GM19452 (cell line): ENCODE measurements at regions not wholly inside any gene's neighbourhood (a gene's known extent, or its start where the extent isn't known, plus 50 kb on each side); places are given as distances from the start of the nearest gene placed in this dataset.
"Not testable (repeated sequence)": the region's sequence is repeated elsewhere in the genome, so short reads cannot be mapped to it uniquely, and the experiment has no call there.

Experiments
- ATAC-seq: cut with Tn5 transposase; IDR thresholded peaks from one replicate; pipeline ENCODE4 v1.9.1; 2021; ENCODE audit not compliant: unreplicated experiment

DNA sequence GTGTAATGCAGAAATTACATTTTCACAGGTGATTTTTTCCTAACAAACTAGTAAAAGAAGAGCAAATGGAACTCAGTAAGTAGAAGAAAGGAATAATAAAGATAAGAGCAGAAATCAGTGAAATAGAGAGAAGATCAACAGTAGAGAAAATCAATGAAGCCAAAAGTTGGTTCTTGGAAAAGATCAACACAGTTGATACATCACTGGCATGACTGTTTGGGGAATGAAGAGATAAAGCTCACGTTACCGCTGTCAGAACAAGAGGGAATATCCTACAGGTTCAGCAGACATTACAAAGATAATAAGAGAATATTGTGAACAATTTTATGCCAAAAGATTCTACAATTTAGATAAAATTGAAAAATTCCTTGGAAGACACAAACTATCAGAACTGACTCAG, 146.4 kb downstream of the ACTR3B start:
- no peak for ATAC-seq

DNA sequence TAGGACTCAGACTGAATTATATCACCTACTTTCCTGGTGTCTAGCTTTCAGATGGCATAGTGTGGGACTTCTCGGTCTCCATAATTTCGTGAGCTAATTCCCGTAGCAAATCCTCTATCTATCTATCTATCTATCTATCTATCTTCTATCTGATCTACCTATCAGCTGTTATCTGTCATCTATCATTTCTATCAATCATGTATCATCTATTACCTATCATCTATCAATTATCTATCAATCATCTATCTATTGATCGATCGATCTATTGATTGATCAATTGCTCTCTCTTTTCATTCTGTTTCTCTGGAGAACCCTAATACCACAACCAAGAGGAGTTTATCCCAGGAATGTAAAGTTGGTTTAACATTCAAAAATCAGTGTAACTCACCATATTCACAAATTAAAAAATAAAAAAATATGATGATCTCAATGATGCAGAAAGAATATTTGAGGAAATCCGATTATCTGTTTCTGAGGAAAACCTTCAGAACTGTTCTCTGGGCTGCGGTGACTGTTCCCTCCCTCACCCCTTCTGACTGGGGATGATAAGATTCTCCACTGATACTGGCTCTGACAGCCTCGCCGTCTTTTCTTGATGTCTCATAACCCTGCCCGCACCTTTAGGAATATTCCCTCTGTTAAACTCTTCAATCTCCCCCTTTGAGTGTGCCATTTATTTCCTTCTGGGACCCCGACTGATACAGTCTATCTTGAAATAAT, 147.7 kb downstream of the ACTR3B start:
- ATAC-seq: no peak

DNA sequence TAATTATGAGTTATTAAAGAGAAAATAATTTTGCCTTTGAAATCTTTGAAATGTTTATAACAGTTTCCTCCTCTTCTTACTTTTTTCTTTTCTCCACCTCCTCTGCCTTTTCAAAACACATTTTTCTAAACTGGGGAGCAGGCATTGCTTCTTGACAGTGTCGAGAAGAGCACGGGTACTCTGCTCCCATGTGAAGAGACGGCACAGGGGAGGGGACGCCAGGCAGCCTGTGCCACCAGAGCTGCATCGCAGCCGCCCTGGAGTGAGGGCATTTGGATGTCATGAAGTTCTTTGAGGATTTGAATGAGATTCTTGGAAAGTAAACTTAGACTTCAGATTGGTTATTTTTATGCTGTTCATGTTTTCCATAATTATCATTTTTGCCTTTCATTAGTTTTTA, 149.7 kb downstream of the ACTR3B start:
- ATAC-seq: no peak

DNA sequence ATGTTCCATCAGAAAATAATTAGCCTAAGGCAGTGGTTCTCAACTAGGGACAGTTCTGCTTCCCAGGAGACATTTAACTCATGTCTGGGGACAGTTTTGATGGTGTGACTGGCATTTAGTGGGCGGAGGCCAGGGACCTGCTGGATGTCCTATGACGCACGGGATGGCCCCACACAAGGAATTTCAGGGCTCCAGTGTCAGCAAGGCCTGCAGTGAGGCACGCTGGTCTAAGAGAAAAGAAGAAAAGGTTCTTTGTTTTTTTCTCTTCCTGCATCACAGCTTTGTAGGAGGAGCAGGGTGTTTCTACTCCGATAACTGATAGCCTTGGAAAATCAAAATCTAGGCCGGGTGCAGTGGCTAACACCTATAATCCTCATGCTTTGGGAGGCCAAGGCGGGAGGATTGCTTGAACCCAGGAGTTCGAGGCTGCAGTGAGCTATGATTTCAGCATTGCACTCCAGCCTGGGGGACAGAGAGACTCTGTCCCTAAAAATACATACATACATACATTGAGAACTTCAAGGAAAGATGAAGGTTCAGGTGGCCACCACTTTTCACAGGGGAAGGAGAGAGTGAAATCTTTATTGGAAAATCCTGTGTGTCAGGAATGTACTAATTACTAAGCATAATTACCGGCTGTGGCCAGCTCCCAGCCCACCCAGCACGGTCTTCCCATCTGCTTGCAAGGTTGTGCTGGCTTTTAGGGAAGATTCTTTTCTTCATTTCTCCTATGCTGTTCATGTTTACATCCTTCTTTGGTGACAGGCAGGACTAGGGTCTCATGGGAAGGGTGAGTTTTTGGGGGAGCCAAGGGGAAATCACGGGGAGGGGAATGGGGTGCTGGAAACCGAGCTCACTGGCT, 150.4 kb downstream of the ACTR3B start:
- ATAC-seq: no peak

GRCh38 chr7:152910545-152911225, 151.1 kb downstream of the ACTR3B start:
- ATAC-seq: no peak

DNA sequence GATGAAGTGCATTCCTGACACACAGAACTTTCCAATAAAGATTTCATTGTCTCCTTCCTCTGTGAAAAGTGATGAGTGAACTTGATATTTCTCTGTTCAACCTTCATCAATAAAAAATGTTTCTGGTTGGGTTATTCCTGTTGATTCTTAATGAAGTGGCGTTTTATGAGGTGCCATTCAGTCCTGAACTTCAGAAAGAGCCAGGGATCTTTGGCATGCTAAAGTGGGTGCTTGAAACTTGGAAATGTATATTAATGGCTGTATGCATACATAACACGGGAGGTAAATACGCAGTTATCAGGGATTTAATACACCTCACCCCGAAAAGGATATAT, 151.6 kb downstream of the ACTR3B start:
- ATAC-seq: no peak

GRCh38 chr7:152911922-152912321, 152.4 kb downstream of the ACTR3B start:
- ATAC-seq: no peak

DNA sequence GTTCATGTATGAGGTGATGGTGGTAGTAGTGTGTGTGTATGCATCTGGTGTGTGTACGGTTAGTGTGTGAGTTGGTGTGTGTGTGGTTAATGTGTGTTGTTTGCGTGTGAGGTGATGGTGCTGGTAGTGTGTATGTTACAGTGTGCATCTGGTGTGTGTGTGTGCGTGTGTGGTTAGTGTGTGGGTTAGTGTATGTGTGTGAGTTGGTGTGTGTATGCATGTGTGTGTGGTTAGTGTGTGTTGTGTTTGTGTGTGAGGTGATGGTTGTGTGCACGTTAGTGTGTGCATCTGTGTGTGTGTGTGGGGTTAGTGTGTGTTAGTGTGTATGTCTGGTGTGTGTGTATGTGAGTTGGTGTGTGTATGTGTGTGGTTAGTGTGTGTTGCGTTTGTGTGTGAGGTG, 153.0 kb downstream of the ACTR3B start:
- no peak for ATAC-seq

- ATAC-seq: no peak
Observed at GRCh38 chr7:152913492-152913891, 153.9 kb downstream of the ACTR3B start.

DNA sequence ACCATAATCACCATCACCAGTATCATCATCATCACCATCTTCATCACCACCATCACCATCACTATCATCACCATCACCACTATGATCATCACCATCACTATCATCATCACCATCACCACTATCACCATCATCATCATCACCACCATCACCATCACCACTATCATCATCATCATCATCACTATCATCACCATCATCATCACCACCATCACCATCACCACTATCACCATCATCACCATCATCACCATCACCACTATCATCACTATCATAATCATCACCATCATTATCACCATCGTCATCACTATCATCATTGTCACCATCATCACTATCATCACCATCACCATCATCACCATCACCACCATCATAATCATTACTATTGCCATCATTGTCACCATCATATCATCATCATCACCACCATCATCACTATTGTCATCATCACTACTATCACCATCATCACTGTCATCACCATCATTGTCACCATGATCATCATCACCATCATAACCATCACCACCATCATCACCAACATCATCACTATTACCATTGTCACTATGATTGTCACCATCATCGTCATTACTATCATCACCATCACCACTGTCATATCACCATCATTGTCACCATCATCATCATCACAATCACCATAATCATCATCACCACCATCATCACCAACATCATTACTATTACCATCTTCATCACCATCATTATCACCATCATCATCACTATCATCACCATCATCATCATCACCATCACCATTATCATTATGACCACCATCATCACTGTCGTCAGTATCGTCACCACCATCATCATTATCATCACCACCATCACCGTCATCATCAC, 154.7 kb downstream of the ACTR3B start:
- ATAC-seq: no peak

DNA sequence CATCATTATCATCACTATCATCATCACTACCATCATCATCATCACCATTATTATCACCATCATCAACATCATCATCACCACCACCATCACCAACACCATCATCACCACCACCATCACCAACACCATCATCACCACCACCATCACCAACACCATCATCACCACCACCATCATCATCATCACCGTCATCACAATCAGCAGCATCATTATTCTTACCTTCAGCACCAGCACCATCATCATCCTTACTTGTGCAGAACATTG, 155.2 kb downstream of the ACTR3B start:
- ATAC-seq: not testable (repeated sequence)

DNA sequence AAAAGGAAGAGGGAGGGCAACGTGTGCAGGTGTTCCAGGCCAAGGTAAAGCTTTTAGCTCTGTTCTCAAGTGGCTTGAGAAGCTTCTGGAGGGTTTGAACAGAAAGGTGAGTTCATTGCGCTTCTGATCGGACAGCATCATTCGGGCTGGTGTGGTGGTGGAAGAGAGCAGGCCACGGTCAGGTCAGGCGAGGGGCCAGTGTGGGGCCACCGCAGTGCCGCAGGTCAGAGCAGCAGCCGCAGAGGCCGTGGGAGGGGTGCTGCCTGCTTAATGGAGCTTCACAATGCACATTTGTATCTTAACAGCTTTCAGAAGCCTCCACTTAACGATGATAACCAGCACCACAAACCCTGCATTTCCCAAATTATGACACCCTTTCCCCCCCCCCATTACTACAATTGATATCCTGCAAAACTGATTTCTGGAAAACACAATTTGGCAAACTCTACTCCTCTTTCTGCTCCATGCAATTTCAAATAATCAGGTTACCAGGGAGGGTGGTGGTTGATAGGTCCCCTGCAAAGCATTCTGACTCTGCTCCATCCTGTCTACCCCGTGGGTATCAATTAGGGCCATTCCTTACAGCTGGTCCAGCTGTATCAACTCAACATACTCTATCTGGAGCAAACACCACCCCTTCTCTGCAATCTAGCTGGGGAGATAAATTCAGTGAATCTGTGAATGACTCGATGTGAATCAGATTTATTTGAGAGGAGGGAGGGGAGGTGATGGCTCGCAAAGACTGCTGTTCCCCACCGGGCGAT, 162.9 kb downstream of the ACTR3B start:
- no peak for ATAC-seq

DNA sequence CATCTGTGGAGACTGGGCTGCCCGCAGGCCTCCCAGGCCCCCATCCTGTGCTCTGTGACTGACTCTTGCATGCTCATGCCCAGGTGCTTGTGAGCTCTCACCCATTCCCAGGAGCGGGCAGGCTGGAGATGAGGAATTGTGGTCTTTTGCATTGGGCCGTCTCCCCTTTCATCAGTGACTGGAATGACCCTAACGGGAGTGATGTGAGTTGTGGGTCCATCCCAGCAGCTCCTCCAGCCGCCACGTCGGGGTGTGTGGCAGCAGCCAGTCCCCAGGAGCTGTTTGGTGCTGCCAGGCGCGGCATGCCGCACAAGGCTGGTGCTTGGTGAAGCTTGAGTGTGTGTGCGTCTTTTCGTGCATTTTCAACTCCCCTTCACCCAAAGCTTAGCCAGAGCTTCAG, 164.2 kb downstream of the ACTR3B start:
- ATAC-seq: no peak

DNA sequence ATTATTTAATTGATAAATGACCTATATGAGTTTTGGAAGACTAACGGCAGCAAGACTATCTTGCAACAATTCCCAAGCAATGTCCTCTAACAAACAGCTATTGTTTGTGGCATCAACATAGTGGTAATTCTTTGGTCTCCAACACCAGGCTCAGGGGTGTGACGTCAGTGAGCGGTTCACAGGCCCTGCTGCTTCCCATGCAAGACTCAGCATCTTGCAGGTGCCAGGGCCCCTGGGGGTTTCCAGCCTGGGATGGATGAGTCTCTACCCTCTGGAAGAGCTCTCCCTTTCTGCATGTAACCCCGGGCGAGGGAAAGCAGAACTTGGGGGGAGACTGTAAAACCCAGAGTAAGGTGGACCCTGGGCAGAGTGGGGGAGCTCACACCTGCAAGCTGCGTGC, 164.7 kb downstream of the ACTR3B start:
- ATAC-seq: no peak

DNA sequence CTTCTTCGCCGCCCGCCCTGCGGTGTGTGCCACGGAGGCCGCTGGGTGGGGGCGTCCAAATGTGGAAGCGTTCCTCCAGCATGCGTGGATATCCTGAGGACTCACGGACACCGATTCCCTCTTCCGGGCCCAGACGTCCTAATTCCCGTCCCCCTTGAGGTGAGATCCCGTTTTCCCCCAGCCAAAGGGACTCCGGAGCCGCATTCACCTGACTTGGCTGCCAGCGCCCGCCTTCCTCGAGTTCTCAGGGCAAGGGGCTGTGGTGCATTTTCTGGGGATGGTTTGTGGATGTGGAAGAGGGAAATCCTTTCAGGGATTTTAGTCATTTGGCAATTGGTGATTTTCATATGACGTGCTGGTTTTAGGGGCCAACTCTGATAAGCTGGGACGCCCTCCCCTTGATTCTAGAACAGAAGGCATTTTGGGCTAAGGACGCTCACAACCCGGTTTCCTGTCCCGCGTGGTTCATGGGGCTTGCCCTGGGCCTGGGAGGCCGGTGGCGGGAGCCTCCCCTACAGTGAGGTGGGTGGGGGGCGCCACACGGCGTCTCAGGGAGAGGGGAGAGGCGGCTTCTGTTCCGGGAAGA, 165.4 kb downstream of the ACTR3B start:
- no peak for ATAC-seq

GRCh38 chr7:152925412-152926147, 166.0 kb downstream of the ACTR3B start:
- no peak for ATAC-seq

- ATAC-seq: no peak
Observed at GRCh38 chr7:152931633-152932032, 172.1 kb downstream of the ACTR3B start.

- no peak for ATAC-seq
Observed at GRCh38 chr7:152937282-152937681, 177.7 kb downstream of the ACTR3B start.

DNA sequence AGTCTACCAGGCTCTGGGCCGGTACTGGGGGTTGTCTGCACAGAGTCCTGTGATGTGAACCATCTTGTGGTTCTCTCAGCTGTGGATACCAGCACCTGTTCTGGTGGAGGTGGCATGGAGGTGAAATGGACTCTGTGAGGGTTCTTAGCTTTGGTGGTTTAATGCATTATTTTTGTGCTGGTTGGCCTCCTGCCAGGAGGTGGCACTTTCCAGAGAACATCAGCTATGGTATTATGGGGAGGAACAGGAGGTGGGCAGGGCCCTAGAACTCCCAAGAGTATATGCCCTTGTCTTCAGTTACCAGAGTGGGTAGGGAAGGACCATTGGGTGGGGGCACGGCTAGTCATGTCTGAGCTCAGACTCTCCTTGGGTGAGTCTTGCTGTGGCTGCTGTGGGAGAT, 187.1 kb downstream of the ACTR3B start:
- ATAC-seq: not testable (repeated sequence)

GRCh38 chr7:152947686-152948085, 188.1 kb downstream of the ACTR3B start:
- no peak for ATAC-seq
